Midbrain (tissue), 1 donor: ENCODE measurements at regions not wholly inside any gene's neighbourhood (a gene's known extent, or its start where the extent isn't known, plus 50 kb on each side); places are given as distances from the start of the nearest gene placed in this dataset.
A peak's percentile ranks its signal among the peaks of the same experiment; 100 is the strongest.

Experiments
- DNase-seq: peaks from one replicate; lab custom pipeline; 2025; lab: John Stamatoyannopoulos, UW

GRCh38 chr6:25012657-25013056 is 76.9 kb upstream of the RIPOR2 start:
- no peak for DNase-seq

- no peak for DNase-seq
These were observed 77.5 kb upstream of the RIPOR2 start for GRCh38 chr6:25013246-25013645.

GRCh38 chr6:25014369-25014768 is 78.6 kb upstream of the RIPOR2 start:
- DNase-seq = no peak

GRCh38 chr6:25014791-25015560 is 79.2 kb upstream of the RIPOR2 start:
- peak; percentile 13 for DNase-seq

GRCh38 chr6:25016014-25016720 is 80.4 kb upstream of the RIPOR2 start:
- DNase-seq = no peak

GRCh38 chr6:25017486-25017885 is 81.7 kb upstream of the RIPOR2 start:
- DNase-seq = no peak

- peak; percentile 14 for DNase-seq
These were observed 82.3 kb upstream of the RIPOR2 start for GRCh38 chr6:25017932-25018567.

GRCh38 chr6:25018568-25018954 is 82.8 kb upstream of the RIPOR2 start:
- DNase-seq = no peak

- no peak for DNase-seq
These were observed 86.4 kb upstream of the RIPOR2 start for GRCh38 chr6:25022140-25022553.

- no peak for DNase-seq
These were observed 88.0 kb upstream of the RIPOR2 start for GRCh38 chr6:25023781-25024180.

GRCh38 chr6:25024821-25025220 is 89.1 kb upstream of the RIPOR2 start:
- no peak for DNase-seq

- DNase-seq = no peak
These were observed 89.6 kb upstream of the RIPOR2 start for GRCh38 chr6:25025248-25025918.

- DNase-seq = no peak
These were observed 90.2 kb upstream of the RIPOR2 start for GRCh38 chr6:25025919-25026301.

GRCh38 chr6:25026723-25027122 is 91.0 kb upstream of the RIPOR2 start:
- DNase-seq = no peak

- no peak for DNase-seq
These were observed 91.6 kb upstream of the RIPOR2 start for GRCh38 chr6:25027221-25027916.

GRCh38 chr6:25028328-25028727 is 92.6 kb upstream of the RIPOR2 start:
- DNase-seq = no peak

- no peak for DNase-seq
These were observed 97.2 kb upstream of the RIPOR2 start for GRCh38 chr6:25032934-25033333.

- DNase-seq = no peak
These were observed 98.7 kb upstream of the RIPOR2 start for GRCh38 chr6:25034431-25034921.

- no peak for DNase-seq
These were observed 99.4 kb upstream of the RIPOR2 start for GRCh38 chr6:25035174-25035511.

- DNase-seq = no peak
These were observed 100.0 kb upstream of the RIPOR2 start for GRCh38 chr6:25035512-25036435.

- DNase-seq = no peak
These were observed 100.7 kb upstream of the RIPOR2 start for GRCh38 chr6:25036461-25036860.
